CD4-positive, alpha-beta T cell treated with Interleukin-17A for 4 hours (primary cell): ENCODE measurements at regions not wholly inside any gene's neighbourhood (a gene's known extent, or its start where the extent isn't known, plus 50 kb on each side); places are given as distances from the start of the nearest gene placed in this dataset.

Experiments
- DNase-seq: peaks from one replicate; pipeline ENCODE4 v3.0.0-alpha.2; 2020; ENCODE audit warnings: mixed read lengths

GRCh38 chr5:106172681-106173532 is 1497.8 kb downstream of the EFNA5 start:
- DNase-seq, result no peak

- DNase-seq, result no peak
Measured at GRCh38 chr5:106171708-106172107, 1499.0 kb downstream of the EFNA5 start.

GRCh38 chr5:106171132-106171531 is 1499.6 kb downstream of the EFNA5 start:
- DNase-seq, result no peak

GRCh38 chr5:106167766-106168165 is 1503.0 kb downstream of the EFNA5 start:
- DNase-seq, result no peak

GRCh38 chr5:106163233-106163632 is 1507.5 kb downstream of the EFNA5 start:
- DNase-seq, result no peak

GRCh38 chr5:106159616-106160015 is 1511.1 kb downstream of the EFNA5 start:
- no peak for DNase-seq

GRCh38 chr5:106154280-106154716 is 1516.4 kb downstream of the EFNA5 start:
- no peak for DNase-seq

GRCh38 chr5:106152569-106152968 is 1518.2 kb downstream of the EFNA5 start:
- DNase-seq, result no peak

GRCh38 chr5:106142116-106142515 is 1528.6 kb downstream of the EFNA5 start:
- no peak for DNase-seq

GRCh38 chr5:106140101-106140500 is 1530.6 kb downstream of the EFNA5 start:
- no peak for DNase-seq

- DNase-seq, result no peak
Measured at GRCh38 chr5:106136061-106136460, 1534.7 kb downstream of the EFNA5 start.

- DNase-seq, result no peak
Measured at GRCh38 chr5:106135473-106135872, 1535.3 kb downstream of the EFNA5 start.

- no peak for DNase-seq
Measured at GRCh38 chr5:106134549-106134948, 1536.2 kb downstream of the EFNA5 start.

GRCh38 chr5:106127985-106128384 is 1542.8 kb downstream of the EFNA5 start:
- DNase-seq, result no peak

- no peak for DNase-seq
Measured at GRCh38 chr5:106127341-106127781, 1543.4 kb downstream of the EFNA5 start.

GRCh38 chr5:106121972-106122605 is 1548.6 kb downstream of the EFNA5 start:
- no peak for DNase-seq

GRCh38 chr5:106116682-106117081 is 1554.1 kb downstream of the EFNA5 start:
- no peak for DNase-seq

GRCh38 chr5:106113922-106114321 is 1556.8 kb downstream of the EFNA5 start:
- DNase-seq, result no peak

GRCh38 chr5:106106384-106106783 is 1564.4 kb downstream of the EFNA5 start:
- DNase-seq, result no peak

GRCh38 chr5:106097340-106097739 is 1573.4 kb downstream of the EFNA5 start:
- DNase-seq, result no peak

- DNase-seq, result no peak
Measured at GRCh38 chr5:106094839-106095238, 1575.9 kb downstream of the EFNA5 start.

- no peak for DNase-seq
Measured at GRCh38 chr5:106094204-106094607, 1576.5 kb downstream of the EFNA5 start.

- no peak for DNase-seq
Measured at GRCh38 chr5:106093134-106093533, 1577.6 kb downstream of the EFNA5 start.

GRCh38 chr5:106092455-106092854 is 1578.3 kb downstream of the EFNA5 start:
- no peak for DNase-seq
